DND-41 (cell line): ENCODE measurements at regions not wholly inside any gene's neighbourhood (a gene's known extent, or its start where the extent isn't known, plus 50 kb on each side); places are given as distances from the start of the nearest gene placed in this dataset.

ENCODE experiments used
- CTCF ChIP-seq: IDR thresholded peaks from 2 replicates; pipeline ENCODE4 v1.5.1; 2012; ENCODE audit warnings: borderline replicate concordance, low read length, moderate library complexity, mild to moderate bottlenecking; ENCODE audit not compliant: poor library complexity, severe bottlenecking; ENCODE audit errors: extremely low read depth
- EZH2 ChIP-seq: IDR thresholded peaks from 3 replicates; pipeline ENCODE4 v1.6.1; 2012; ENCODE audit warnings: borderline replicate concordance, low read depth, mild to moderate bottlenecking, moderate library complexity, low read length, inconsistent platforms; ENCODE audit not compliant: severe bottlenecking

DNA sequence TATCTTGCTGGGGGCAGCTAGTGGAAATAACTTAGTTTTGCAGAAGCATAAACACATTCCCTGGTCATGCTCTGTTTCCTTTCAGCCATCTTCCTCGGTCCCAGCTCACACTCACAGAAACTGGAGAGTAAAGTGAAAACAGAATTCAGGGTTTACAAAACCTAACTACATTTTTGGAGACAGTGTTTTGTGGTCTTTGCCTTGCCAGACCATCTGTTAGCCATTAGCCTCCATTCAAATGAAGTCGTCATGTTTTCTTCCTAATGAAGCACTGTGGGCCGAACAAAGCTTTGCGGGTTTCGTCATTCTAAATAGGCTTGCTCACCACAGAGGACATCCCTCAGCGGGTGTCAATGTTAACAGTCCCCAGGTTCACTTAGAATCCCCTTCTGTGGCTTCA lies 214.6 kb upstream of the TMEM72 start:
- TF ChIP-seq CTCF (no peak), EZH2 (no peak)
